K562 (cell line): ENCODE measurements at regions not wholly inside any gene's neighbourhood (a gene's known extent, or its start where the extent isn't known, plus 50 kb on each side); places are given as distances from the start of the nearest gene placed in this dataset.

Experiments
- CBFA2T3 ChIP-seq: fragments of 450-650 bp; IDR thresholded peaks from 2 replicates; pipeline ENCODE4 v1.6.1; 2017
- CEBPZ ChIP-seq: fragments of 150-350 bp; IDR thresholded peaks from 2 replicates; pipeline ENCODE4 v1.6.1; 2014; ENCODE audit warnings: low read depth, mild to moderate bottlenecking, low read length, borderline replicate concordance
- FUS ChIP-seq: fragments of 200-400 bp; formaldehyde crosslinking; optimal IDR thresholded peaks from 2 replicates; pipeline ENCODE3; 2017; ENCODE audit warnings: low read depth, low read length
- HDAC2 ChIP-seq: fragments of 450-650 bp; IDR thresholded peaks from 2 replicates; pipeline ENCODE4 v1.6.1; 2016; ENCODE audit warnings: mild to moderate bottlenecking
- PKNOX1 ChIP-seq: fragments of 450-650 bp; IDR thresholded peaks from 2 replicates; pipeline ENCODE4 v1.6.1; 2016
- SAP30 ChIP-seq: fragments of 200-600 bp; sonication (generic); IDR thresholded peaks from 2 replicates; pipeline ENCODE4 v1.6.1; 2012; ENCODE audit warnings: borderline replicate concordance, low read depth, mild to moderate bottlenecking, moderate library complexity, low read length, control low read depth, inconsistent platforms; ENCODE audit not compliant: insufficient read depth, poor library complexity, severe bottlenecking
- SETDB1 ChIP-seq: IDR thresholded peaks from one replicate; pipeline ENCODE4 v1.6.1; 2012; ENCODE audit warnings: low read length, control low read depth, inconsistent platforms
- ZNF175 ChIP-seq: fragments of 200-800 bp; sonication (Bioruptor generic); IDR thresholded peaks from 2 replicates; pipeline ENCODE4 v1.6.1; 2016; ENCODE audit warnings: low read depth, mild to moderate bottlenecking, missing genetic modification characterization, missing compliant biosample characterization
- ZNF253 ChIP-seq: fragments of 250-450 bp; sonication (Bioruptor Pico); conservative IDR thresholded peaks from 2 replicates; pipeline ENCODE4 v1.6.1; 2021; ENCODE audit warnings: mild to moderate bottlenecking
- ZNF318 ChIP-seq, 2 experiments: fragments of 450-650 bp; IDR thresholded peaks; 2 replicates each; pipeline ENCODE4 v1.6.1; 2016; ENCODE audit warnings: mild to moderate bottlenecking in 2 of 2, borderline replicate concordance in 1 of 2, low read depth in 1 of 2, moderate library complexity in 1 of 2
- ZNF766 ChIP-seq: fragments of 200-800 bp; sonication (Bioruptor generic); conservative IDR thresholded peaks from 2 replicates; pipeline ENCODE4 v1.6.1; 2016; ENCODE audit warnings: missing genetic modification characterization, missing compliant biosample characterization
- ZSCAN29 ChIP-seq: fragments of 450-650 bp; IDR thresholded peaks from 2 replicates; pipeline ENCODE4 v1.6.1; 2017

GRCh38 chr12:94900496-94900895, 103.0 kb downstream of the NDUFA12 start (continued):
- no peak for TF ChIP-seq CEBPZ
- no peak for TF ChIP-seq CBFA2T3
- TF ChIP-seq SETDB1 = no peak
- TF ChIP-seq FUS = no peak
- no peak for TF ChIP-seq PKNOX1
- no peak for TF ChIP-seq ZNF318 (IDR thresholded peaks at IDR 0.05; ENCODE audit: borderline replicate concordance in 1 of 2, low read depth in 1 of 2)
- TF ChIP-seq ZNF253 (CRISPR knock-in tag) = no peak
- no peak for TF ChIP-seq ZSCAN29
- TF ChIP-seq ZNF175 = no peak
- no peak for TF ChIP-seq ZNF766 (CRISPR knock-in tag)
- TF ChIP-seq HDAC2 = no peak
- no peak for TF ChIP-seq SAP30
